Glutamatergic neuron (in vitro differentiated cells): ENCODE measurements at regions not wholly inside any gene's neighbourhood (a gene's known extent, or its start where the extent isn't known, plus 50 kb on each side); places are given as distances from the start of the nearest gene placed in this dataset.

ENCODE experiments used
- DNase-seq: peaks from one replicate; pipeline ENCODE4 v3.0.0; 2022
- H3K27ac Mint-ChIP-seq: one replicate; pipeline ENCODE4 v1.8.0; 2020; ENCODE audit warnings: mild to moderate bottlenecking, mixed read lengths, inconsistent platforms; ENCODE audit not compliant: unreplicated experiment
- H3K27me3 Mint-ChIP-seq: one replicate; pipeline ENCODE4 v1.8.0; 2020; ENCODE audit warnings: mild to moderate bottlenecking, moderate library complexity, mixed read lengths, inconsistent platforms; ENCODE audit not compliant: unreplicated experiment
- H3K36me3 Mint-ChIP-seq: one replicate; pipeline ENCODE4 v1.8.0; 2020; ENCODE audit warnings: mild to moderate bottlenecking, mixed read lengths, inconsistent platforms; ENCODE audit not compliant: unreplicated experiment
- H3K4me1 Mint-ChIP-seq: one replicate; pipeline ENCODE4 v1.8.0; 2020; ENCODE audit warnings: mild to moderate bottlenecking, low read depth, mixed read lengths, inconsistent platforms; ENCODE audit not compliant: unreplicated experiment
- H3K4me3 Mint-ChIP-seq: one replicate; pipeline ENCODE4 v1.8.0; 2020; ENCODE audit warnings: mild to moderate bottlenecking, mixed read lengths, inconsistent platforms; ENCODE audit not compliant: unreplicated experiment
- H3K9me3 Mint-ChIP-seq: one replicate; pipeline ENCODE4 v1.8.0; 2020; ENCODE audit warnings: mild to moderate bottlenecking, moderate library complexity, mixed read lengths, inconsistent platforms; ENCODE audit not compliant: unreplicated experiment
- TF ChIP-seq, protein P1 (sequence below): fragments of 200-600 bp; sonication (generic); IDR thresholded peaks from one replicate; pipeline ENCODE4 v1.5.0; 2021; ENCODE audit not compliant: partially characterized antibody, unreplicated experiment

DNA sequence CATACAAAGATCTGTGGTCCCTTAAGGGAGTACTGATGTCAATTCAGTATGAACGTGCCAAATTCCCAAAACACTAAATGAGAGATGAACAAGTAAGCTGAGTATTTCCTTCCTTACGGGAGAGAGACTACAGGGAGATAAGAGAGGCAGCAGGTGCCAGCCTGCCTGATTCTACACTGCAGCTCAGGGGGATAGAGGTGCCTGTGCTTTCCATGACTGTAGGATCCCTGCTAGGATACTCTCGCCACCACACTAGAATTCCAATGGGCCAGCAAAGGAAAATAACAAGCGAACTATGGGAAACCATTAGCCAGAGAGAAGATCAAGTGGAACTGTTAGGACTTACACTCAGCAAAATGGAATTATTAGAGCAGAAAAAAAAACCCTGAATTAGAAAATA is 198.5 kb upstream of the BTBD3 start:
- TF ChIP-seq, protein P1, sequence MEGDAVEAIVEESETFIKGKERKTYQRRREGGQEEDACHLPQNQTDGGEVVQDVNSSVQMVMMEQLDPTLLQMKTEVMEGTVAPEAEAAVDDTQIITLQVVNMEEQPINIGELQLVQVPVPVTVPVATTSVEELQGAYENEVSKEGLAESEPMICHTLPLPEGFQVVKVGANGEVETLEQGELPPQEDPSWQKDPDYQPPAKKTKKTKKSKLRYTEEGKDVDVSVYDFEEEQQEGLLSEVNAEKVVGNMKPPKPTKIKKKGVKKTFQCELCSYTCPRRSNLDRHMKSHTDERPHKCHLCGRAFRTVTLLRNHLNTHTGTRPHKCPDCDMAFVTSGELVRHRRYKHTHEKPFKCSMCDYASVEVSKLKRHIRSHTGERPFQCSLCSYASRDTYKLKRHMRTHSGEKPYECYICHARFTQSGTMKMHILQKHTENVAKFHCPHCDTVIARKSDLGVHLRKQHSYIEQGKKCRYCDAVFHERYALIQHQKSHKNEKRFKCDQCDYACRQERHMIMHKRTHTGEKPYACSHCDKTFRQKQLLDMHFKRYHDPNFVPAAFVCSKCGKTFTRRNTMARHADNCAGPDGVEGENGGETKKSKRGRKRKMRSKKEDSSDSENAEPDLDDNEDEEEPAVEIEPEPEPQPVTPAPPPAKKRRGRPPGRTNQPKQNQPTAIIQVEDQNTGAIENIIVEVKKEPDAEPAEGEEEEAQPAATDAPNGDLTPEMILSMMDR = no peak
- H3K27ac Mint-ChIP-seq = no peak overlapping the region
- H3K36me3 Mint-ChIP-seq = no peaks in the 10 kb centered on the region
- no peak overlapping the region for H3K4me3 Mint-ChIP-seq
- peaks cover 2% of the 10 kb centered on the region for H3K9me3 Mint-ChIP-seq
- peaks cover 11% of the 10 kb centered on the region for H3K4me1 Mint-ChIP-seq
- H3K27me3 Mint-ChIP-seq = peaks cover 3% of the 10 kb centered on the region
- no peak for DNase-seq

DNA sequence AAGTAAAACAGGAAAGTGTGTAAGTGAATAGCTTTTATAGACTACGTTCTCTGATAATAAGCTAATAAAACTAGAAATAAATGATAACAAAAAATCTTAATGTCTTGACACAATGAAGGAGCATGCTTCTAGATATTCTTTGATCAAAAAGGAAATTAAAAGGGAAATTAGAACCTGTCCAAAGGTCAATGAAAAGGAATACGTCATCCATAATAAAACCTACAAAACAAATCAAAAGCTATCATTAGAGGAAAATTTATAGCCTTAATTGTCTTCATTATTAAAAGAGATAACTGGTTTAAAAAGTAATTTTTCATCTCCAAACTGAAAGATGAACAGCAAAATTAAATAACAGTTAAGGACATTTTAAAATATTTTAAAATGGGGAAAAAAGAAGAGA is 196.3 kb upstream of the BTBD3 start:
- TF ChIP-seq, protein P1 = no peak
- no peaks in the 10 kb centered on the region for H3K27me3 Mint-ChIP-seq
- H3K4me3 Mint-ChIP-seq = no peak overlapping the region
- no peak for DNase-seq
- no peak overlapping the region for H3K27ac Mint-ChIP-seq
- peaks cover 4% of the 10 kb centered on the region for H3K4me1 Mint-ChIP-seq
- no peaks in the 10 kb centered on the region for H3K36me3 Mint-ChIP-seq
- H3K9me3 Mint-ChIP-seq = peaks cover under 1% of the 10 kb centered on the region

DNA sequence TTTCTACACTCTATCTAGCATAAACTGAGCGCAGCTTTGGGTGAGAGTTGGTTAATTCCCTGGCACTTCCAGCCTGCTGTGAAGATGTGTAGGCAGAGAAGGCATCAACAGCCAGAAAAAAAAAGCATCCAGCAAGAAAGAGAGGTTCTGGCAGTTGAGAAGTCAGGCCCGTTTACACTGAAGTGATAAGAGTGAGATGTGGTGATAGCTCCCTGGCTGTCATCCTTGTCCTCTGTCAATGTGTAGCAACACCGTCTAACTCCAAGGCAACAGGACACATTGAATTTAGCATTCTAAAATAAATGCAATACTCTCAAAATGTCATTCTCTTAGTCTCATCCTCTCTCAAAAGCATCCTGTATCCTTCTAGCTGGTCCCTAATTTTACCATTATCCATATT is 193.6 kb upstream of the BTBD3 start:
- Mint-ChIP-seq H3K27me3 (no peaks in the 10 kb centered on the region), H3K27ac (no peak overlapping the region), H3K9me3 (no peaks in the 10 kb centered on the region), H3K36me3 (no peaks in the 10 kb centered on the region), H3K4me3 (no peak overlapping the region), H3K4me1 (peaks cover 2% of the 10 kb centered on the region)
- no peak for DNase-seq
- TF ChIP-seq, protein P1 = no peak

DNA sequence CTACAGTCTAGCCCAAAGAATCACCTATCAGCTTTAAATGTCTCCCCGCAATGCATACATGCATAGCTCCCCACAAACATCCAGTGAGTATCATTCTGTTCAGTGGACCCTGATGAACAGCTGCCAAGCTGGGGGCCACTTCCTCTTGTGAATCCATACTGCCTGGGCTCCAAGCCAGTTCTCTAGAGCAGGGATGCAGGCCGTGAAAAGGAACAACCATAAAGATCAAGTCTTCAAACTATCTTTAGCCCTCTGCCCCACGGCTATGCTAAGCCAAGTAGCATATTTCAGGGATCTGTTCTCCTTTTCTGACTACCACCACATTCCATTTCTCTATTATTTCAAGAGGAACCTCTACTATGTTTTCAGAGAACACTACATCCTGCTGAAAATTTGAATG is 191.7 kb upstream of the BTBD3 start:
- Mint-ChIP-seq H3K9me3 (peaks cover 2% of the 10 kb centered on the region), H3K27ac (no peak overlapping the region), H3K4me1 (no peaks in the 10 kb centered on the region), H3K4me3 (no peak overlapping the region), H3K27me3 (no peaks in the 10 kb centered on the region), H3K36me3 (no peaks in the 10 kb centered on the region)
- DNase-seq = no peak
- TF ChIP-seq, protein P1 = no peak

DNA sequence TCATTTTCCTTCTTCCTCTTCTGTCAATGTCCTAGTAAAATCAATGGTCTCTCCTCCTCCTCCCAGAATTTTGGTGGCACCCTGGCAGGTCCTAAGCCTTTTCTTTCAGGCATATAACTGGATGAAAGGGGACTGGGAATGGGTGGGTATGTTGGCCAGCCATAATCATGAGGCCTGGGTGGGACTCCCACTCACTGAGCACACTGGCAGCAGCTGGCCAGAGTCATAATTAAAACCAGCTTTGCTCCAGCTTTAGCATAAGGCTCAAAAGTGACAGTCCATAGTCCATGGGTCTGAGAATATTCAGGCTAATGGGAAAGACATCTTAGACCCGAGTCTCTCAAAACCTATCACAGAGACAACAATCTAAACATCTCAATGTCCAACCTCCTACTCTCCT is 190.0 kb upstream of the BTBD3 start:
- Mint-ChIP-seq H3K4me1 (no peaks in the 10 kb centered on the region), H3K27ac (no peak overlapping the region), H3K27me3 (no peaks in the 10 kb centered on the region), H3K4me3 (no peak overlapping the region), H3K9me3 (peaks cover 2% of the 10 kb centered on the region), H3K36me3 (no peaks in the 10 kb centered on the region)
- DNase-seq = no peak
- TF ChIP-seq, protein P1 = no peak
